WTC11 (cell line): ENCODE measurements at regions not wholly inside any gene's neighbourhood (a gene's known extent, or its start where the extent isn't known, plus 50 kb on each side); places are given as distances from the start of the nearest gene placed in this dataset.

Experiments used
- ATF1 ChIP-seq: sonication (generic); formaldehyde crosslinking; IDR thresholded peaks from 2 replicates; pipeline ENCODE4 v1.8.1; 2023; ENCODE audit warnings: mild to moderate bottlenecking, moderate library complexity, missing genetic modification reagents
- CREB1 ChIP-seq: sonication (generic); formaldehyde crosslinking; IDR thresholded peaks from 2 replicates; pipeline ENCODE4 v1.8.0; 2023; ENCODE audit warnings: mild to moderate bottlenecking, missing genetic modification reagents
- HMGA2 ChIP-seq: fragments of 250-450 bp; sonication (Bioruptor Pico); IDR thresholded peaks from 2 replicates; pipeline ENCODE4 v1.4.0; 2021; ENCODE audit warnings: mild to moderate bottlenecking, moderate library complexity
- JUN ChIP-seq: sonication (generic); formaldehyde crosslinking; IDR thresholded peaks from 2 replicates; pipeline ENCODE4 v1.8.0; 2023; ENCODE audit warnings: mild to moderate bottlenecking, missing genetic modification reagents
- MAX ChIP-seq: sonication (generic); formaldehyde crosslinking; IDR thresholded peaks from 2 replicates; pipeline ENCODE4 v1.8.0; 2022; ENCODE audit warnings: mild to moderate bottlenecking, missing genetic modification reagents
- MLX ChIP-seq: sonication (generic); formaldehyde crosslinking; IDR thresholded peaks from 2 replicates; pipeline ENCODE4 v1.8.1; 2023; ENCODE audit warnings: mild to moderate bottlenecking, missing genetic modification reagents, moderate library complexity
- NFYB ChIP-seq: sonication (generic); formaldehyde crosslinking; conservative IDR thresholded peaks from 2 replicates; pipeline ENCODE4 v1.8.0; 2022; ENCODE audit warnings: low read depth, missing genetic modification reagents
- SP1 ChIP-seq: sonication (generic); formaldehyde crosslinking; conservative IDR thresholded peaks from 2 replicates; pipeline ENCODE4 v1.8.1; 2022; ENCODE audit warnings: missing genetic modification reagents
- TEAD1 ChIP-seq: sonication (generic); formaldehyde crosslinking; IDR thresholded peaks from 2 replicates; pipeline ENCODE4 v1.8.0; 2022; ENCODE audit warnings: mild to moderate bottlenecking, missing genetic modification reagents
- ZBTB21 ChIP-seq: sonication (generic); formaldehyde crosslinking; IDR thresholded peaks from 2 replicates; pipeline ENCODE4 v1.8.1; 2023; ENCODE audit warnings: mild to moderate bottlenecking, missing genetic modification reagents, borderline replicate concordance
- ZNF263 ChIP-seq: sonication (generic); formaldehyde crosslinking; IDR thresholded peaks from 2 replicates; pipeline ENCODE4 v1.8.1; 2022; ENCODE audit warnings: low read depth, mild to moderate bottlenecking, moderate library complexity, missing genetic modification reagents
- TF ChIP-seq, protein P1 (sequence below): fragments of 200-600 bp; IDR thresholded peaks from 2 replicates; pipeline ENCODE4 v1.8.0; 2022; ENCODE audit warnings: antibody characterized with exemption
- TF ChIP-seq, protein P2 (sequence below): sonication (generic); formaldehyde crosslinking; IDR thresholded peaks from 2 replicates; pipeline ENCODE4 v1.8.1; 2022; ENCODE audit warnings: low read depth, missing genetic modification reagents, borderline replicate concordance

GRCh38 chr7:115292381-115292780 lies 370.5 kb downstream of the MDFIC start:
- no peak for TF ChIP-seq NFYB (CRISPR knock-in tag)
- no peak for TF ChIP-seq HMGA2 (CRISPR knock-in tag)
- TF ChIP-seq SP1 = no peak
- TF ChIP-seq, protein P1, sequence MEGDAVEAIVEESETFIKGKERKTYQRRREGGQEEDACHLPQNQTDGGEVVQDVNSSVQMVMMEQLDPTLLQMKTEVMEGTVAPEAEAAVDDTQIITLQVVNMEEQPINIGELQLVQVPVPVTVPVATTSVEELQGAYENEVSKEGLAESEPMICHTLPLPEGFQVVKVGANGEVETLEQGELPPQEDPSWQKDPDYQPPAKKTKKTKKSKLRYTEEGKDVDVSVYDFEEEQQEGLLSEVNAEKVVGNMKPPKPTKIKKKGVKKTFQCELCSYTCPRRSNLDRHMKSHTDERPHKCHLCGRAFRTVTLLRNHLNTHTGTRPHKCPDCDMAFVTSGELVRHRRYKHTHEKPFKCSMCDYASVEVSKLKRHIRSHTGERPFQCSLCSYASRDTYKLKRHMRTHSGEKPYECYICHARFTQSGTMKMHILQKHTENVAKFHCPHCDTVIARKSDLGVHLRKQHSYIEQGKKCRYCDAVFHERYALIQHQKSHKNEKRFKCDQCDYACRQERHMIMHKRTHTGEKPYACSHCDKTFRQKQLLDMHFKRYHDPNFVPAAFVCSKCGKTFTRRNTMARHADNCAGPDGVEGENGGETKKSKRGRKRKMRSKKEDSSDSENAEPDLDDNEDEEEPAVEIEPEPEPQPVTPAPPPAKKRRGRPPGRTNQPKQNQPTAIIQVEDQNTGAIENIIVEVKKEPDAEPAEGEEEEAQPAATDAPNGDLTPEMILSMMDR = no peak
- TF ChIP-seq, protein P2, sequence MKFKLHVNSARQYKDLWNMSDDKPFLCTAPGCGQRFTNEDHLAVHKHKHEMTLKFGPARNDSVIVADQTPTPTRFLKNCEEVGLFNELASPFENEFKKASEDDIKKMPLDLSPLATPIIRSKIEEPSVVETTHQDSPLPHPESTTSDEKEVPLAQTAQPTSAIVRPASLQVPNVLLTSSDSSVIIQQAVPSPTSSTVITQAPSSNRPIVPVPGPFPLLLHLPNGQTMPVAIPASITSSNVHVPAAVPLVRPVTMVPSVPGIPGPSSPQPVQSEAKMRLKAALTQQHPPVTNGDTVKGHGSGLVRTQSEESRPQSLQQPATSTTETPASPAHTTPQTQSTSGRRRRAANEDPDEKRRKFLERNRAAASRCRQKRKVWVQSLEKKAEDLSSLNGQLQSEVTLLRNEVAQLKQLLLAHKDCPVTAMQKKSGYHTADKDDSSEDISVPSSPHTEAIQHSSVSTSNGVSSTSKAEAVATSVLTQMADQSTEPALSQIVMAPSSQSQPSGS (CRISPR knock-in tag) = no peak
- no peak for TF ChIP-seq CREB1 (CRISPR knock-in tag)
- no peak for TF ChIP-seq MLX
- no peak for TF ChIP-seq TEAD1 (CRISPR knock-in tag)
- TF ChIP-seq MAX = no peak
- TF ChIP-seq ATF1 (CRISPR knock-in tag) = no peak
- TF ChIP-seq ZNF263 (CRISPR knock-in tag) = no peak
- no peak for TF ChIP-seq ZBTB21 (CRISPR knock-in tag)
- TF ChIP-seq JUN = no peak
